DMS 273 (cell line): ENCODE measurements at regions not wholly inside any gene's neighbourhood (a gene's known extent, or its start where the extent isn't known, plus 50 kb on each side); places are given as distances from the start of the nearest gene placed in this dataset.

Experiments used
- DNase-seq: peaks from one replicate; lab custom pipeline; 2025; ENCODE audit not compliant: unreplicated experiment; lab: John Stamatoyannopoulos, UW

GRCh38 chr2:10498525-10499274 is 50.6 kb upstream of the ODC1 start:
- no peak for DNase-seq
